ENCODE measurements at regions not wholly inside any gene's neighbourhood (a gene's known extent, or its start where the extent isn't known, plus 50 kb on each side); places are given as distances from the start of the nearest gene placed in this dataset.

DNA sequence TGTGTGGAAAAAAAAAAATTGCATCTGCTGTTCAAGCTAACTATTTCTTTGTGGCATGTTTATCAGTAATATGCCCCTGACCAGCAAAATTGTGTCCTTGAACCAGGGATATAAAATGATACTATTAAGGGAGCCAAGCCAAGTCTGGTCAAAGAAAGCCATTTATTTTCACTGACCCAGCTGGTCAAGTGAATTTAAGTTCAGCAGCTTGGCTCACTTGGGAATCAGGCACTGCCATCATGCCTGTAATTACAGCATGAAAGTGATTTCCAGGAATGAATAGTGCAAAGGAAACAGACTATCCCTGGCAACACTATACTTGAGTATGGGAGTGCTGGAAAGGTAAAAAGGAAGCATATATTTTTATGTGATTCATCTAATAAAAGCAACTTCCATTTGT is 934.6 kb upstream of the CDH8 start:
- TF ChIP-seq EZH2phosphoT487 (IDR thresholded peaks at IDR 0.05; ENCODE audit: low read depth, severe bottlenecking, unreplicated experiment) = no peak
- TF ChIP-seq CTCF (IDR thresholded peaks at IDR 0.05; ENCODE audit: poor library complexity) = no peak
